ENCODE measurements at regions not wholly inside any gene's neighbourhood (a gene's known extent, or its start where the extent isn't known, plus 50 kb on each side); places are given as distances from the start of the nearest gene placed in this dataset.

DNA sequence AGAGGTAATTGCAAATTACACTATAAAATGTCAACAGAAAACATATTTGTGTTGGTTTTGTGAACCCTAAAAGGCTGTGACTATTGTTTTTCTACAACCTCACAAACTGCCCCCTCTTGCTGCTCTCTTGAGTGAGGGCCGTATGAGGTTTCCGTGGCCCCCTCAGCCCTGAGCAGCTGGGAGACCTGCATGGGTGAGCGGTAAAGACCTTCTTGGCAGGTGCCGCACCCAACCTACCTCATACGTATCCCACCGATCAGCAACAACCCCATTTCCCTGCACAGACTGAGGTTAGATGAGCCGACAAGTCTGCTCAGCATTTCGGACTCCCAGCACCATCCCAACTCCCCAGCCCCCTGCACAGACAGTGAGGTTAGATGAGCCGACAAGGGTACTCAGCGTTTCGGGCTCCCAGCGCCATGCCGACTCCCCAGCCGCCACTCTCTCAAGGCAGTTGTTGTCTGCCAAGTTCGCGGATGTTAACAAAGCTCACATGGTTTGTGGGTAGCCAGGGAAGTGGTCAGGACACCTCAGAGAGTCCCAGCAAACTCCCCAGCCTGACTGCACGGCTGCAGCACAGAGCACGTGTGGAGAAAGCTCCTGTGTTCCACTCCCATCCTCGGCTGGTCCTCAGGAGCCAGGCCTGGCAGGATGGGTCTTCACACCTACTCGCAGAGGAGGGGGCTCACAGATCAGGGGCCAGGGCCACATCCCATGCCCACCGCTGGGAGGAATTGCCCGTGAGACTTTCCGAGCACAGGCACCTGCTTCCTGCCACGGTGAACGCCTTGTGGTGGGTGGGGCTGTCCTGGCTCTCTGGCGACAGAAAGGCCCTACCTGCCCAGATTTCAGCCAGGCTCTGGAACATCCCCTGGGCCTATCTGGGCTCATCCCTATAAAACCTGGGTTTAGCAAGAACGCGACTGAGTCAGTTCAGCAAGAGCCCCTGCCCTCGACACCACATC, 502.9 kb downstream of the BRD1 start:
- no peak for TF ChIP-seq GATA3 (IDR thresholded peaks at IDR 0.05; ENCODE audit: low read depth, low read length)
- no peak for TF ChIP-seq GATA2 (IDR thresholded peaks at IDR 0.05; ENCODE audit: low read depth, low read length)
